Stimulated activated CD4-positive, alpha-beta T cell treated with anti-CD3 and anti-CD28 coated beads, Interleukin-12 subunit alpha, Interleukin-12 subunit beta, amount 100 ng/mL, for 24 hours (primary cell): ENCODE measurements at regions not wholly inside any gene's neighbourhood (a gene's known extent, or its start where the extent isn't known, plus 50 kb on each side); places are given as distances from the start of the nearest gene placed in this dataset.

Source experiments
- DNase-seq, 2 experiments: peaks; one replicate each; pipeline ENCODE4 v3.0.0-alpha.2; 2020; ENCODE audit warnings: low read depth in 2 of 2

- no peak for DNase-seq
These were observed 53.9 kb upstream of the UCN3 start for GRCh38 chr10:5310914-5311313.

- DNase-seq, result no peak
These were observed 53.1 kb upstream of the UCN3 start for GRCh38 chr10:5311617-5312016.

- no peak for DNase-seq
These were observed 49.9 kb upstream of the UCN3 start for GRCh38 chr10:5314840-5315239.
